Muscle of arm (tissue), 1 donor: ENCODE measurements at regions not wholly inside any gene's neighbourhood (a gene's known extent, or its start where the extent isn't known, plus 50 kb on each side); places are given as distances from the start of the nearest gene placed in this dataset.

Experiments used
- DNase-seq: peaks from one replicate; pipeline ENCODE4 v3.0.0-alpha.2; 2013

- no peak for DNase-seq
Measured at GRCh38 chr2:191738003-191738402, 60.1 kb downstream of the NABP1 start.

DNA sequence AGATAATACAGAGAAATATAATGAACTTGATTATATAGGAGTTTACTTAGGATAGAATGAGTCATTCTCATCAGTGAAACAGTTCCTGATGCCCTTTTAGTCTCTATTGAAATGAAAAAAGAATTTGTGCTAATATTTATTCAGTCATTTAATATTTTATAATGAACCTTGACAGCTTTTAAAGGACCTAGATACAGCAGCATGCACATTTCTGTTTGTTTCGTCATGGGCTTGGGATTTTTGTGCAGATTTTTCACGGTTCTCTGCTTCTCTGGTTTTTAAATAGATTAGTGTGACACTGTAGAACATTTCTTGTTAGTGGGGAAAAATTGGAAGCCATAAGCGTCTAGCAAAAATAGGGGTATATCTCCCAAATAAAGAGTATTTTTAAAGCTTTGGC, 60.7 kb downstream of the NABP1 start:
- no peak for DNase-seq

DNA sequence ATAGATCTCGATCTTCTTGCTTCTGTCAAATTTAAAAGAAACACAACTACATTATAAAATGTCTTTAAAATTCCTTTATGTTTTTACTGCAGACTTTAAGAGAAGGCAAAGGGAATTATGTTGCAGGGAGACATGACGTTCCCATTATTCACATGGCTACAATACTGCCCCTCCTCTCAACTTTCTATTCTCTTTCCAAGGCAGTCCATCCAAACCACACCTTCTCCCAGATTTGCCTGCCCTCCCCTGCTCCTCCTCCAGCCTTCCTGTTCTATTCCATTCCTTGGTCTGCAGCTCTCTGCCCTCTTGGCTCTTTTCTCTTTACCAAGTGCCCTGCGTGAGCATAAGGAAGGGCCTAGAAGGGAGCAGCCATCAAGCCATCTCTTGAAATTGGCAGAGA, 61.3 kb downstream of the NABP1 start:
- peak; percentile 18 for DNase-seq

GRCh38 chr2:191740016-191740419, 62.1 kb downstream of the NABP1 start:
- no peak for DNase-seq

- DNase-seq: no peak
Measured at GRCh38 chr2:191740759-191741158, 62.8 kb downstream of the NABP1 start.

DNA sequence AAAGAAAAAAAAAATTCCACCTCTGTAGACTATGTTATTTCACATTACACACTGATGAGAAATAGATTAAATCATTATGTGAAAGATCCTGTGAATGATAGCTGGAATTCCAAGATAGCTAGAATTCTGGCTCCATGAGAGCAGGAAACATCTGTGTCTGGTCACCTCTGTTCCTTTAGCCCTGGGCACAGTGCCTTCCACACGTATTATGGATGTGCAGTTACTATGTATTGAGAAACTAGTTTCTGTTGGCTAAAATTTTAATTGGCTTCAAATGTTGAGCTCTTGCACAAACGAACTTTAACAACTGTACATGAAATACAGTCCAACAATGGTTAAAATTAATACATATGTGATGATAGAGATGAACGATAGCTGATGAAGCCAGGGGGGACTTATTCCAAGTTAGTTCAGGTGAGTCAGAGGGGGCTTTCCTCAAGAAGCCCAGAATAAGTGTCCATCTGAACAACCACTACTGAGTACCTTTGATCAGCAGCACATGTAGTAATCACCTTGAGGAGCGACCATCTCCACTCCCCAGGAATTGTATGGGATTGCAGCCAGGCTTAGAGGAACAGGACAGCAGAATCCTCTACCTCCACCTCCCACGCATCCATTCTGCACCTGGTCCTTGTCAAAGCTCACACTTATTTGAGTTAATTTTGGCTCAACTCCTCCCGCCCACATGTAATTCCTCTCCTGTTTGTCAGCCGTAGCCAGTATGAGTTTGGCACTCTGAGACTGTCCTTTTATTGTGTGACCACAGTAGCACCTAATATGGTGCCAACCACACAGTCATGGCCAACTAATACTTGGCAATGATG, 68.6 kb downstream of the NABP1 start:
- DNase-seq: peak; percentile 68

- DNase-seq: peak; percentile 35
Measured at GRCh38 chr2:191747170-191747530, 69.2 kb downstream of the NABP1 start.

DNA sequence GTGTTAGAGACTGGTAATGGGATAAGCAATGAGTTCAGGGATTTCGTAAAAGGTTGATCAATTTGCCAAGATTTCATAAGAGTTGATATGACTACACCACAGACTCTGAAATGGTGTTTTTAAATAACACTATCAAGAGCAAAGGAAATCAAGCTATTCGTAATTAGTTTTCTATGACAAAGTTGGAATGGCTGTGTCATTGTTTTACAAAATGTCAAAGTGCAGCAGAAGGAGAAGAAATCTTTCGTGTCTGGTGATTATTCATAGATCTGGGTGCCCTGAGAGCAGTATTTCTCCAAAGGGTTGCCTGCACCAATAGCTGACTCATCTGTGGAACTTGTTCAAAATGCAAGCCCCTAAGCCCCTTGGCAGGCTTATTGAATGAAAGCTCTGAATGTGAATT, 70.1 kb downstream of the NABP1 start:
- DNase-seq: no peak

DNA sequence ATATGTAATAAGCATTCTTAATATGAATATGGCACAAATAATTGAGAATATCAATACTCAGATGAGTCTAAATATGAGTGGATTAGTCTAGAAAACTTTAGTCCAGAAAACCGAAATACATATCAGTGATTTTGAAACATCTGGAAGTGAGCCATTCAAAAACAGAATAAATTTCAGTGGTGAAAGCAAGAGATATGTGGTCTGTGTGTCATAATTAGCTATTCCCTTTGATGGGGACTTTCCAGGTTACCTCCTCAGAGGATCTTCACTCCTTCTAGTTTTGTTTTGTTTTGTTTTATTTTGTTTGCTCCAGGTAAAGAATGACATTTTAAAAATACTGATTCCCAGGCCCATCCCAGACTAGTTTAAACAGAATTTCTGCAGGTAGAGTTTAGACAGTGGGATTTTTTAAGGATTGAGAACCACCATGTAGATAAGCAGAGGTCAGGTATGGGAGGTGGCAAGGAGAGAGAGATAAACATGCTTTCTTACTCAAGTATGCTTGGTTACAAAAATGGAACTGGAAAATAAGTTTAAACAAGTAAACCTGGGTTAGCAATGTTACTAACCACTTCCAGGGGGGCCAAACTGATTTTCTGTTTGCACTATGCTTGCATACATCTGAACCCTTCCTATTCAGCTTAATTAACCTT, 70.7 kb downstream of the NABP1 start:
- DNase-seq: no peak

- DNase-seq: no peak
Measured at GRCh38 chr2:191749181-191749540, 71.2 kb downstream of the NABP1 start.

DNA sequence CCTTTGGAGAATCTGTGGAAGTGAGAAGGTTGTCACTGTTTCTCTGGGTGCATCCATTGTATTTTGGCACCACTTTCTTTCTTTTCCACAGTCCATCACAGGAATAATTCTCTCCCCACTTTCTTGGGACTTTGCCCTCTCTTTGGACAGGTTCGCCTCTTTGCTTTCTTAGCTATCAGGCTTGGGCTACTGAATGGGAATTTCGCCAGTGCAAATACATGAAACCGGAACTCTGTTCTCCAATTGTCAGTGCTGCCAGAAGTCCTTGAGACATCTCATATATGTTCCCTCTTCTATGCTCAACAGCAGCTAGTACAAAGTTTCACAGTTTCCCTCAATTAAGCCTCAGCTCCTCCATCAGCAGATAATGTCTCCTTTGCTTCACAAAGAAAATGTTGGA, 76.2 kb downstream of the NABP1 start:
- no peak for DNase-seq

DNA sequence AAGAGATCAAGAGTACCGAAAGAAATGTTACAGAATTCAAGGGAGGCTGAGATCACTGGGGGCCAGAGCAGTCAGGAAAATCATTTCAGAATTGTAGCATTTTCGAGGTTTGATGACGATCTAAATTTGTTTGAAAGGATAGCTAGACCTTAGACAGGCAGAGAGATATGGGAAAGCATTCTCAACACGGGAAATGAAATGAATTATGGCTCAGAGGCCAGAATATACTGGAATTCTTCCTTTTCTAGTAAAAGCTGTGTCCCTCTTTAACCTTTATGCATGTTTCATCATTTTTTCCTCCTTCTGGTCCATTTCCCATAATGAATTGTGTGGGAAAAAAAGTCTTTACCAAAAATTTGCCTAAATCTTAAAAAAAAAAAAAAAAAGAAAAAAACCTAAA, 78.8 kb downstream of the NABP1 start:
- no peak for DNase-seq

GRCh38 chr2:191757208-191757607, 79.3 kb downstream of the NABP1 start:
- DNase-seq: no peak

DNA sequence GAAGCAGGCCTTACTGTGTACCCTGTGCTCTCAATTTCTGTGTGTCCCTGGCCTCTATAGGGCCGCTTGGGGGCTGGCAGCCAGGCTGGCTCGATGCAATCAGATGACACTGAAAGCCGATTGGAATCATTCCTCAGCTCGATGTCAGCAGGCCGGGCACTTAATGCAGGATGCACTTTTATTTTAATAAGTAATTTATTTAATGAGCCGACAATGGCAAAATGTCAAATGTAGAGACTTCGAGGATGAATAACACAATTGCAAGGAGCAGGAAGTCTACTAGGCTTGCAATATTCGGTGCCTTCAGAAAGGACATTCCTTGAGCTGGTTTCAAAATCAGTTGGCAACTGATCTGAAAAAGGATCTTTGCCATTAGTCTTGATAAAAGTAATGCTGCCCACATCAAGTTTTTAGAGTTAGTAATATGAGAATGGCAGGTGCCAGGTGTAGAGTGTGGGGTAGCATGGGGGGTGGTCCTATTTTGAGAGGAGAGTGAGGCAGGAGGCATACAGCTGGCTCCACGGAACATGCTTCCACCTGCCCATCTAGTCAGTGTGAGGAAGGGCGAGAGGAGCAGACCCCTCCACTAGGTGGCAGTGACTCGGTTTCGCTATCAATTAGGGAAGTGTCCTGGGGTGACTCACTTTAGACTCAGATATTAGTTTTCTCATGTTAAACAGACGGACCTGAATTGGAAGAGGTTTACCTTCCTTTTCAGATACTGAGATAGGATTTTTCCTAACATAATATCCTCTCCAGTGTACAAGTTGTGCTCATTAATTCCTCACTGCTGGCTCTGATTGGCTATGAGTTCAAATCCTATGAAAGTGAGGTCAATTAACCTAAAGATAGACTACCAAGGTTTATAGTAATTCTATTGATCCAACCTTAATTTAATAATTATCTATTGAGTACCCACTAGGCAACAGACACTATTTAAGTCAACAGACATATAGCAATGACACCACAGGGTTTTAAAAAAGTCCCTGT, 80.9 kb downstream of the NABP1 start:
- no peak for DNase-seq

DNA sequence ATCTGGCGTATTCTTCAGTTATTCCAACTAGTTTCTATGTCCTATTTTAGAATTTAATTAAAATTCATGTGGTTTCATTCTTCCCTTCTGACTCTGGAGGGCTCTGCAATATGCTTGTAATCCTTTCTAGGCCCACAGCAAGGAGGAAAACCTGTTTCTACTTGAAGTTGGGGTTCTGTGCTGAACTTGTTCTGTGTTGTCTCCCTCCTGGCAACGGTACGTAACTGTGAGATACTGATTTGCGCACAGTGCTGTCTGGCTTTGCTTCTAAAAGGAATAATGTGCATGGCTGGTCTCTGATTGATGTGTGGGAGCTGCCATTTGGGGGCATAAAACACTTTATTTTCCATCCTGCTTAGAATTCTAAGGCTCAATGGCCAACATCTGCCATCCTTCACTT, 81.7 kb downstream of the NABP1 start:
- DNase-seq: no peak

DNA sequence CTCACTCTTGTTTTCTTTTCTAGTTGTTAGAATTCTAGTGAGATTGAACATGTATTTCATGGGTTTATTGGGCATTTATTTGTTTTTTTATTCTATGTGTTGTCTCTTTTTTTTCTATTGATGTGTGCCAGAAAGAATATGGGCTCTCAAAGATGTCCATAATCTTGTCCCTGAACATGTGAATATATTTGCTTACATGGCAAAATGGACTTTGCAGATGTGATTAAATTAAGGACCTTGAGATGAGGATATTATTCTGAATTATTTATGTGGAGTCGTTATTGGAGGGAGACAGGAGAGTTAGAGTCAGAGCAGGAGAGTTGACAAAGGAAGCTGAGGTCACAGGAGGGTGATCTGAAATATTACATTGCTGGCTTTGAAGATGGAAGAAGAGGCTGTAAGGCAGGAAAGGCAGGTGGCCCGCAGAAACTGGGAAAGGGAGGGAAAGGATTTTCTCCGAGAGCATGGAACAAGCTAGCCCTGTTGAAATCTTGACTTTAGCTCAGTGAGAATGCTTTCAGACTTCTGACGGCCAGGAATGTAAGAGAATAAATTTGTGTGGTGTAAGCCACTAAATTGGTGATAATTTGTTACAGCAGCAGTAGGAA, 82.8 kb downstream of the NABP1 start:
- DNase-seq: no peak

DNA sequence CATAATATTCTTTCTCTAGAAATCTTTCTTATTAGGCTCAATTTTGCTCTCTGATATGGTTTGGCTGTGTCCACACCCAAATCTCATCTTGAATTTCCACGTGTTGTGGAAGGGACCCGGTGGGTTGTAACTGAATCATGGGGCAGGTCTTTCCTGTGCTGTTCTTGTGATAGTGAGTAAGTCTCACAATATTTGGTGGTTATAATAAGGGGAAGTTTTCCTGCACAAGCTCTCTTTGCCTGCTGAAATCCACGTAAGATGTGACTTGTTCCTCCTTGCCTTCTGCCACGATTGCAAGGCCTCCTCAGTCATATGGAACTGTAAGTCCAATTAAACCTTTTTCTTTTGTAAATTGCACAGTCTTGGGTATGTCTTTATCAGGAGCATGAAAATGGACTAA, 73.8 kb downstream of the CAVIN2 start:
- DNase-seq: no peak

DNA sequence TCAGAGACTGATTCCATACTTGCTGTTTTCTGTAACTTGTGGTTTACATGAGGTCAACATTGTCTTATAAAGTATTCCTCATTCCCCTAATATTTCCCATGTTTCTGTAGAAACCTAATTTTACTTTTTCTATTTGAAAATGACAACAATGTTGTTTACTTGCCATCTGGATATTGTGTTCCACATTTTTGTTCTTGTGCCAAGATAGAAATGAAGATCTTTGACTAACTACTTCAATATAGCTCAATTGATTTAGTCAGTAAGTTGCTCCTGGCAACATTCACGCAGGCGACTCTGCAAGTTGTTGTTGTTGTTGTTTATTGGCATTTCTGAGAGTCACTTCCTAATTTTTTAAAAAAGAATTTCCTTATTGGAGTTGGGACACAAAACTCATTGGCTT, 69.5 kb downstream of the CAVIN2 start:
- no peak for DNase-seq

- DNase-seq: peak; percentile 28
Measured at GRCh38 chr2:191778041-191778440, 68.8 kb downstream of the CAVIN2 start.

DNA sequence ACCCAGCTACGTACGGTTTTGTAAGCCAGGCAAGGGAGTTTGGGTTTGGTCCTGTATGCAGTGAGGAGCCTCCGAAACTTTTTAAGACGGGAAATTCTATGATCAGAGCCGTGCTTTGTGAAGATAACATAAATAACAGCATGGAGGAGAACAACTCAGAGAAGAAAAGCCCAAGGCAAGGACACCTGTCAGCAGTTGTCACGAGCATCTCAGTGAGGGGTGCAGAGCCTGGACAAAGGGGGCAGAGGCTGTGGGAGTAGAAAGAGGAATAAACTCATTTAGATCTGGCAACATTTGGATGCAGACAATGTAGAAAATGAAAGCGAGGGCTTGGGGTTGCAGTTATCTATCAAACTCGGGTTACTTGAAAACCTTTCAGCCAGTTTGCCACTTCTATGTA, 64.5 kb downstream of the CAVIN2 start:
- DNase-seq: no peak

DNA sequence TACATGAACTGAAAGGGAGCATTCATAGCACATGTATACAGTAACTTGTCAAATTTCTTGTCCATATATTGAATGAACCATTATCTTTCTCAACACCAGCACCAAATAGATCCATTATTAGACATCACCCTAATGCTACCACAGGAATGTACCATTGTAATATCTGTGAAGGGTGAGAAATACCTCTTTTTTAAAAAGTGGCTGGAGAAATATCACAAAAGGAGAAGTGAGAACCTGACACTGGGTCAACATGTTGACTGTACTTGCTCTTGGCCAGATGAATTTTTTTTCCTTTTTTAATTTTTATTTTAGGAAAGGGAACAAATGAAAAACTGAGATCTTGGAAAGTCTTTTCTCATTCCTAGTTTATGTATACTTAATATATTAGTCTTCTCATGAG, 63.5 kb downstream of the CAVIN2 start:
- no peak for DNase-seq
